HG03460 (cell line): ENCODE measurements at regions not wholly inside any gene's neighbourhood (a gene's known extent, or its start where the extent isn't known, plus 50 kb on each side); places are given as distances from the start of the nearest gene placed in this dataset.

Experiments used
- ATAC-seq: cut with Tn5 transposase; IDR thresholded peaks from one replicate; pipeline ENCODE4 v1.9.1; 2021; ENCODE audit not compliant: unreplicated experiment

GRCh38 chr3:56902468-56903160, 100.9 kb upstream of the ARHGEF3 start:
- ATAC-seq = no peak

GRCh38 chr3:56900801-56901200, 99.1 kb upstream of the ARHGEF3 start:
- no peak for ATAC-seq

GRCh38 chr3:56899851-56900250, 98.1 kb upstream of the ARHGEF3 start:
- ATAC-seq = no peak

- no peak for ATAC-seq
Measured at GRCh38 chr3:56899078-56899477, 97.3 kb upstream of the ARHGEF3 start.

- ATAC-seq = no peak
Measured at GRCh38 chr3:56896357-56896756, 94.6 kb upstream of the ARHGEF3 start.

GRCh38 chr3:56894881-56895431, 93.2 kb upstream of the ARHGEF3 start:
- ATAC-seq = no peak

- ATAC-seq = no peak
Measured at GRCh38 chr3:56890448-56891091, 88.8 kb upstream of the ARHGEF3 start.

- ATAC-seq = no peak
Measured at GRCh38 chr3:56889131-56889530, 87.4 kb upstream of the ARHGEF3 start.

GRCh38 chr3:56887402-56888025, 85.8 kb upstream of the ARHGEF3 start:
- ATAC-seq = no peak

- ATAC-seq = no peak
Measured at GRCh38 chr3:56886314-56886713, 84.6 kb upstream of the ARHGEF3 start.

GRCh38 chr3:56885879-56886278, 84.1 kb upstream of the ARHGEF3 start:
- no peak for ATAC-seq

GRCh38 chr3:56885453-56885852, 83.7 kb upstream of the ARHGEF3 start:
- ATAC-seq = no peak

GRCh38 chr3:56884387-56884786, 82.6 kb upstream of the ARHGEF3 start:
- ATAC-seq = no peak

GRCh38 chr3:56883828-56884227, 82.1 kb upstream of the ARHGEF3 start:
- no peak for ATAC-seq

- no peak for ATAC-seq
Measured at GRCh38 chr3:56882896-56883295, 81.1 kb upstream of the ARHGEF3 start.

- no peak for ATAC-seq
Measured at GRCh38 chr3:56881841-56882240, 80.1 kb upstream of the ARHGEF3 start.

- no peak for ATAC-seq
Measured at GRCh38 chr3:56880720-56881575, 79.2 kb upstream of the ARHGEF3 start.

- no peak for ATAC-seq
Measured at GRCh38 chr3:56879436-56880215, 77.9 kb upstream of the ARHGEF3 start.

- ATAC-seq = no peak
Measured at GRCh38 chr3:56878074-56878473, 76.3 kb upstream of the ARHGEF3 start.

GRCh38 chr3:56876916-56877315, 75.2 kb upstream of the ARHGEF3 start:
- ATAC-seq = no peak
